ENCODE measurements at regions not wholly inside any gene's neighbourhood (a gene's known extent, or its start where the extent isn't known, plus 50 kb on each side); places are given as distances from the start of the nearest gene placed in this dataset.

DNA sequence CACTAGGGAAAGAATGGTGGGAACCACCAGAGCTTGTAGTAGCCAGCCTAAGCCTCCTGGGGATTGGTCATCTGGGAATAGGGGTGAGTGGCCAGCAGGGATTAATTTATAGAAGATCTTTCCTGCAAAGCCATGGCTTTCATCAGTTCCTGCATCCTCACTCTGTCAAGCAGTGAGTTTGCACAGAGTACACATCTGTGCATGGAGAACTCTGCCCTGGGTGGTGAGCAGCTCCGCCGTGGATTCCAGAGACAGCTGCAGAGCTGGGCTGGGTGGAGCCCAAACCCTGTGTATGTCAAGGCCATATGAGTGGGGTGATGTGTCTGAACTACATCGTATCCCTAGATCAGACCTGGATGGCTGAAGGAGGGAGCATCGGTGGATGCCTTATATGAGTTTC lies 182.2 kb downstream of the GLI2 start:
- DNase-seq (ENCODE audit: low read depth): no peak

DNA sequence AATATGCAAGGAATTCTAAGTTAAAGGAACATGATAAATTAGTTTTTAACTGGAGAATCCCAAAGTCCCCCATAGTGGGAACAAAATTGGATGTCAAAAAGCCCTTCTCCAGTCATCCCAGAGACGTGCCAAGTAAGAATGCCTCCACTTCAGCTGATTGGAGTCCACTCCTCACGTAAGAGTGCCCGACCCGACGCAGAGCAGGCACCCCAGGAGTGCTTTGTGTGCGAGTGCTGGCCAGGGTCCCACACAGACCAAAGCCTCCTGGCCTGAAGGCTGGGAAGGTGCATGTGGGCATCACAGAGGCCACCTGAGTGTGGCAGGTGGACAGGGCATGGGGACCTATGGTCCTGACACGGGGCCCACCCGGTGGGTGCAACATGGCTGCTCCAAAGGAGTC lies 183.5 kb downstream of the GLI2 start:
- no peak for DNase-seq (ENCODE audit: low read depth)

DNA sequence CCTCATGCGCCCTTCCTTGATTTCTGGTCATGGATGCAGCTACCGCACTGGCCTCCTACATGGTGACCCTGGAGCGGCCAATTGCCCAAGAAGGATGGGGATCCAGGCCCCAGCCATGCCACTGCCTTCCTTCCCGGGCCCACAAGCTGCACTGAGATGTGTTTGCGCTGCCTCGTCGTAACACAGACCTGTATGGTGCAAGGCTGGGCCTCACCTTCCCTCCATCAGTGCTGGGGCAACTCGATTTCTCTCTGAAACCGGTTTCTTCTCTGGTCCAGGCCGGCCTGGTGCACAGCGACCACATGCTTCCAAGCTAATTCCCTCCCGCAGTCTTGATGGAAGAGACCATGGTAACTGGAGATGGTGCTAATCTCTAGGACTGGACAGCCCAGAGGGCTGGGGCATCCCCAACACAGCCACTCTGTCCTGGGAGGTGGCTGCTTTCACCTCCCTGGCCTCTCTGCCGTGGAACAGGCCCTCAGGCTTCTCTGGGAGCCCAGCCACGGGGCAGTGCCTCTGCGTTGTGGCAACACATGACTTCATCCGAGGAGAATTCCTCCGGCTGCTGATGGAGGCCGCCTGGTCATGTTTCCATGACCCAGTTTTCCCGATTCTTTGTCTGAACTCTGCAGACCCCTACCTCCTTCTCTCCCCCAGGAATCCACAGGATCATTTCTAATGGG lies 184.2 kb downstream of the GLI2 start:
- DNase-seq (ENCODE audit: low read depth): no peak

DNA sequence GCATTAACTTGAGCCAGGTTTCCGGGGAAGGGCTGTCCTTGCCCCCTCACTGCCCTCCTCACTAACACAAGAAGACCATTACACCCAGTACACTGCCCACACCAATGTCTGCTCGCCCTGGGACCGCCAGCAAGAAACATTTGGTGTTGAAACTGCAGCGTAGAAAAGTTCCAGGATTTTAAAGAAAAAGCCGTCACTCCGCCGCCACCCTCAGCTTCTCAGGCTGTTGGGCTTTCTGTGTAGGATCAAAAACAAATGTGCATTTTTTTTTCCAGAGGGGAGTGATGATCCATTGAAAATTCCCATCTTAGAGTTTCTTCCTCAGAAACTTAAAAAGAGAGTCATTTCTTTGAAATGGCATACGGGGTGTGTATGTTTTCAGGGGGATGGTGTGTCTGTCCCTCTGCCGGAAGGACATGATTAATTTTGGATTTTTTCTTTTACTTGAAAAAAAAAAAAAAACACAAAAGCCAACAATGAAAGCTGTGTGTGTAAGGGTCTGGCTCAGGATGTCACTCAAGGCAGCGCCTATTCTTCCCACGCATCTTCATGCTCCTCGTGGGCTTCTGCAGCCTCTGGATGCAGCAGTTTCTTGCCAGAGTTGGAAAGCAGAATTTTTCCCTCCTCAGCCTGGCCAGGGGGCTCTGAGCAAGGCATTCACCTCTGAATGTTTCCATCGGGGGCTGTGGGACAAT lies 184.9 kb downstream of the GLI2 start:
- DNase-seq (ENCODE audit: low read depth): no peak

DNA sequence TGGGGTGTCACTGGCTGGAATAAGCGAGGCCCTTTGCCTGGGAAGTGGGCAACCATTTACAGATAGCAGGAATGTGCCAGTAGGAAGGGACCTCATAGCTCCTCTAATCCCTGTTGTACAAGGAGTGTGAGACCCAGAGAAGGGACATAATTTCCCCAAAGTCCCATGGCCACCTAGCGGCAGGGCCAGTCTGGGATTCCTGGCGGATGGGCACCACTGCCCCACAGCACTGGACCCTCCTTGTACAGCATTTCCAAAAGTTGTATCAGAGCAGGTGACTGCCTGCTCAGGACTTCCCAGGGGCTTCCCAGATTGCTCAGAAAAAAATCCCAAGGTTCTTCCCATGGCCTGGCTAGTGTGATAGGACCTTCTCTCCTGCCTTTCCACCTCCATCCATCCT lies 185.8 kb downstream of the GLI2 start:
- no peak for DNase-seq (ENCODE audit: low read depth)

DNA sequence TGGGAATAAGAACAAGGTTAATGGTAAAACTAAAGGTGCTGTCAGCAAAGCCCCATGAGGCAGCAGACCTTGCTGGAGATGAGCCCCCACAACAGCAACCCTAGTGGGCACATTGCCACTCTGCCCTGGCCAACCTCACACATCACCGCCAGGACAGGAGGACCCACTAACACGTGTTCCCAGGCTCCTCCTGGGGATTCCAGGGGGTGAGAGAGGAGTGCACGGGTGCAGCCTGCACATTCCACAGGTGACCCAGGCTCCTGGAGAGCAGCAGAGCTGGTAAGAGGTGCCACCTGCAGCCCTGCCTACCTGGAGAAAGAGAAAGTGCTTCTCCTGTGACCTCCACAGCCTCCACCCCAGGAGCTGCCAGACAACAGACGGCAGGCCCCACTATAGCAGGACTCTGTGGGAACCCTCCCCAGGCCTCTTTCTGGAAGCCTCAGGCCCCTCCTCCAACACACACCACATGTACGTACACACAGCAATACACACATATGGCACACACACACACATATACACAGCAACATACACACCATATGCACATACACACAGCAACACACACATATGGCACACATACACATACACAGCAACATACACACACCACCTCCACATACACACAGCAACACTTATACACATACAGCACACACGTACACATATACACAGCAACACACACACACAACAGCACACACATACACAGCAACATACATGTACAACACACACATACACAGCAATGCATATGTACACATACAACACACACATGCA lies 187.1 kb downstream of the GLI2 start:
- DNase-seq (ENCODE audit: low read depth): no peak

DNA sequence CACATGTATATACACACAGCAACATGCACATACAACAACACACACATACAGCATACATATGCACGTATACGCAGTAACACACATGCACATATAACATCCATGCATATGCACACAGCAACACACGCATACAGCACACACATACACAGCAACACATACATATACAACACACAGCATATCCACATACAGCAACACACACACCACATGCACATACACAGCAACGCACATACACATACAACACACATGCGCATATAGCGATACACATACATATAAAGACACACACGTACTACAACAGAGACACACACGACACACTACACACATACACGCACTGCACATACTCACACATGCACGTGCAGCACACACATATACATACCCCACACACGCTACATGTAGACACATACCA lies 187.8 kb downstream of the GLI2 start:
- DNase-seq (ENCODE audit: low read depth): no peak

DNA sequence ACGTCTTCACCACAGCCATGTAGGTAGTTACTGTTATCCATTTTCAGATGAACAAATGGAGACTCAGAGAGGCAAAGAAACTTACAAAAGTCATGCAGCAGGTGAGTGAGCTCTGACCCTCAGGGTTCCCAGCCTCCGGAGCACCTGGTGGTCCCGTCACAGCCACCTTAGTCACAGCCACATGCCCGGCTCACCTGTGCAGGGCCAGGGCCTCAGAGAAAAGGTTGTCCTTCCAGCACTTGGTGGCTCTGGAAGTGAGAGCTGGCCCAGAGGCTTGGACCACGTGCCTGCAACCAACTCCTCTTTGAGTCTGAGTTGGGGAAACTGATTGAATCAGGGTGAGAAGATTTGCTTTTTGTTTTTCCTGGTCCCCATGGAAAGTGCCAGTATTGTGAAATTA lies 189.3 kb downstream of the GLI2 start:
- DNase-seq (ENCODE audit: low read depth): no peak

DNA sequence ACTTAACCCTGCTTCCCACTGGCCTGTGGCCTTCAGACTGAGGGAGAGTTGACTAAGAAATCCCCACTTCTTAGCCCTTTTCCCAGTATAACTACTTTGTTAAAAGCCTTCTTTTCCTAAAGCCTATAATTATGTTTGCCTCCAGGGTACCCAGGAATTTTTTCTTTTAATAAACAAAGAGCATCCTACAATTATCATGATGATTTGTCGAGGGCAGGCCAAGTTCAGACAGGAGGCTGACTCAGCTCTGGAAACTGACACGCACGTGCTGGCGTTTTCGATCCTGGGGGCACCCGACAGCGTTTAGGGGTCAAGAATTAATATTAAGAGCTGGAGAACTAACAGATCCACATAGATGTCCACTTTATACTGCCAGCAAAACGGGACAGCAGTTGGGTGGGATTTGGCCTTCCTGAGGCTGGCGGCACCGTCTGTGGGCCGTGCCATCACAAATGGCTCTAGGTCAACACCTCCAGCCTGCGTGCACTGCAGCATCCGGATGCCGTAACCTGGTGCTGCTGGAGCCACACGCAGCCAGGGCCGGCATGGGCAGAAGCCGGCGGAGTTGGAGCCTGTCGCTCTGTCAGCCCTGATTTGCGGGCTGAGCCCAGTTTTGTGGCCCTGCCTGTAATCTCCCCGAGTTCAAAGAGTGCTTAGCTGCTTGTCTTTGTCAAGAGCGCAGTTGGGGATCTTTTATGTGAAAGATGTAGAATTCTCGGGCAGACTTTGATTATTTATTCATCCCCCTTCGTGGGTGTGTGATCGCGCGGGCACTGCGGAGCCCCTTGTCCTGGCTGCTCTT lies 191.0 kb downstream of the GLI2 start:
- no peak for DNase-seq (ENCODE audit: low read depth)

DNA sequence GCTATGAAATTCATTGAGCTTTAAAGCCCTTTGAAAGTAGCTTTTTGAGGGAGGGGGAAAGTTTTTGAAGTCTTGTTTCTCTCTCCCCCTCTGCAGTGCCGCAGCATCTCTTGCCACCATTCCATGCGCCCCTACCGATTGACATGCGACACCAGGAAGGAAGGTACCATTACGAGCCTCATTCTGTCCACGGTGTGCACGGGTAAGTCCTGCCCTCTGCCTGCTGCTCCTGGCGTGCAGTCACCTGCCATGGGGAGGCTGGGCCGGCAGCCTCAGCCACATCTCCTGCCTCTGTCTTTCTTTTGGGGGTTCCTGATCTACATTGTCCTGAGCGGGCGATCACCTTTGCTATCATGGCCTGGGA lies 191.6 kb downstream of the GLI2 start:
- no peak for DNase-seq (ENCODE audit: low read depth)

DNA sequence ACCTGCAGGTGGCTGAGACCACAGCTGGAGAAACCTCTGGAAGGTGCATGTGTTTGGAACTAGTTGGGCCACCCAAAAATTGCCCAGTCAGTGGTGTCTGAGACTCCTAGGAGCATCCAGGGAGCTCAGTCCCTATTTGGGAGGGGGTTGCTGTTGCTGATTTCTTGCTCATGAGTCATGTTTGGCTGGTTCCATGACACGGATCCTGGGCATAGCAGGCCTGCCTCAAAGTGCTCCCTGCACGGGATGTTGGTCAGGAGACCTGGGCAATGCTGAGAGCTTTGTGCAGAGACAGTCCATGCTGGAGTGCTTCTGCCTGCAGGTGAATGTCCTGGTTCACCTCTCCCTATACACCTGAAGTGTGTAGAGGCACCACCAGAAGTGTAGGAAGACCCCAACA lies 194.2 kb downstream of the GLI2 start:
- no peak for DNase-seq (ENCODE audit: low read depth)

DNA sequence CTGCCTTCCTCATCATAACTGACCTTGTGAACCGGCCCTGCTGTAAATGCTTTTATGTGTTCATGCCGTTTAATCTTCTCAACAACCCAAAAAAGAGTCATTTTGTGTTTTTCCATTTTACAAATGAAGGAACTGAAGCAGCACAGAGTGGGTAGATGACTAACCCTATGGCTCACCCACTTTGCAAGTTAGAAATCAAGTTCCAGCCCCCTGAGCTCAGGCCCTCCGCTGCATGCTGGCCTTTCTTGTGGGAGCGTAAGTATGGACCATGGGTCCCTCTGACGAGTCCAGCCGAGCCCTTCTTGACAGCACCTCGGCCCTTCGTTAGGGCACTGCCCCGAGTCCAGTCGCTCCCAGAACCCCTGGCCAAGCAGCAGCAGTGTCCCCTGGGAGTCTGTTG lies 194.6 kb downstream of the GLI2 start:
- DNase-seq (ENCODE audit: low read depth): no peak

DNA sequence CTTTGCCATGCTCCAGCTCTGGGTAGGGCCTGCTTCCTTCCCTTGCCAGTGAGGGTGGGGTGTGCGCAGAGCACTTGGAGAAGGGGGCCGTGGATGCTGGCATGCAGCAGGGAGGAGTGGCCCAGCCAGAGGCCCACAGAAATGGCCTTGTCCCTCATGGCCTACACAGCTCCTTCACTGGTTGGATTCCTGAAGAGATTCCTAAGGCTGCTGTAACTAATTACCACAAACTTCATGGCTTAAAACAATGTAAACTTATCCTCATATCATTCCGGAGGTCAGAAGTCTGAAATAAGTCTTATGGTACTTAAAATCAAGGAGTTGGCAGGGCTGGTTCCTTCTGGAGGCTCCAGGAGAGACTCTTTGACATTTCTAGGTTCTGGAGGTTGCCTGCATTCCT lies 195.2 kb downstream of the GLI2 start:
- no peak for DNase-seq (ENCODE audit: low read depth)

DNA sequence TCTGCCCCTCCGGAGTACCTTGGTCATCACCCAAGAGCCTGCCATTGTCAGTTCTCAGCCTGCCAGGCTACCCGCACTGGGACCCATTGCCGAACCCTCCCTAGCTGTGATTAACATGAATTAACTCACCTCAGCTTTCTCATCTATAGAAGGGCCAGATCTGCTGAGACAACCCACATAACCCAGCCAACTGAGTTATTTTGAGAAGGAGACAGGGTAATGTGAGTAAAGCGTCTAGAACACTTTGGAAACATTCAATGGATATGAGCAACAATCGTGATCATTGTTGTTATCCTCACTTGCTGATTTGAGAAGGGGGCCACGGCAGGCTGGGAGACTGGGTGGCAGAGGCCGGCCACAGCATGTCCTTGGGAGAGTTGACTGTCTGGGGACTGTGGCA lies 196.8 kb downstream of the GLI2 start:
- DNase-seq (ENCODE audit: low read depth): no peak

DNA sequence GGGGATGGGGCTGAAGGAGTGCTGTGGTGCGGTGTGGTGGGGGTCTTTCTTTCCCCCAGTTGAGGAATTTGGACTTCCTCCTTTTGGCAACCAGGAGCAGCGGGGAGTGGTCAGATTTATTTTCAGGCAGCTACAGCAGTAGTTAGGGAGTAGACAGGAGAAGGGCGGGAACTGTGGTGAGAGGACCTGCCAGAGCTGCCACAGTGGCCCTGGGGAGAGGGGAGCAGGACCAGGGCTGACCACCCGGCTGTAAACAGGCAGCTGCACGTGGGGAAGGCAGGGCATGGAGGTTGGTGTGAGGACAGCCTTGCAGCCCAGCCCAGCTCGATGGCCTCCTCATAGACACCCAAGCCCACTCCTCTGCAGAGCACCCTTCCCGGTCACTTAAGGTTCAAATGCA lies 197.2 kb downstream of the GLI2 start:
- no peak for DNase-seq (ENCODE audit: low read depth)

DNA sequence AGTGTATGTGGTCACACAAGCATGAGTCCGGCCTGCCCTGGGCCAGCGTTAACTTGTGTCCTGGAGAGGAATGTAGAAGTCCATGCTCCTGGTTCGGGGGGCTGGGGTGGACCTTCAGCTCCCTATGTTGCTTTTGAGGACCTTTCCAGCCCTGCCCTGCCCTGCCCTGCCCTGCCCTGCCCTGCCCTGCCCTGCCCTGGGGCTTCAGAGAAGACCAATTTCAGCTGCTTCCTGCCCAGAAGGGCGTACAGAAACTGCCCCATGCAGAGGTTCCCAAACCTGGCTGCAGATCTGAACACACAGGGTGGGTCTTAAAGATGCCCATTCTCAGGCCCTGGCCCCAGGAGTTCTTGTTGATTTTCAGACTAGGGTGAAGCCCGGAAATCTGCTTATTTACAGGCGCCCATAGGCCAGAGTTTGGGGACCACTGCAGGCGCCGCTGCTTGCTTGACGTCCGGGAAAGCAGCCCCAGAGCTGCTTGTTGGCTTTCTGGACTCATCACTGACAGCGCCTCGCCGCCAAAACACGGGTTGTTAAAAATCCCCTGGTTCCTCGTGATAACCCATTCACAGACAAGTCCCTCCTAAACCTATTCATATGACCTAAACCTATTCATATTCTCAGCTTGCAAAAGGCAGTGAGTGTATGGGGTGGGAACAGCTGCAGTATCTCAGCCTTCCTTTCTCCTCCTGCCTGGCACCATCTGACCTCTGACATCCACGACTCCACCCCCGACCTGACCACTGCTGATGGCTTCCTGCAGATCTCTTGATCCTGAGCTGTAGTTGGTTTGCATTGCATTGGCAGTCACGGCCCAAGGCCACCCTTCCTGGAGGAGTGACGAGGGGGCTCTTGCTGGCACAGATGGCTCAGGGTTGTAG lies 198.3 kb downstream of the GLI2 start:
- DNase-seq (ENCODE audit: low read depth): no peak

DNA sequence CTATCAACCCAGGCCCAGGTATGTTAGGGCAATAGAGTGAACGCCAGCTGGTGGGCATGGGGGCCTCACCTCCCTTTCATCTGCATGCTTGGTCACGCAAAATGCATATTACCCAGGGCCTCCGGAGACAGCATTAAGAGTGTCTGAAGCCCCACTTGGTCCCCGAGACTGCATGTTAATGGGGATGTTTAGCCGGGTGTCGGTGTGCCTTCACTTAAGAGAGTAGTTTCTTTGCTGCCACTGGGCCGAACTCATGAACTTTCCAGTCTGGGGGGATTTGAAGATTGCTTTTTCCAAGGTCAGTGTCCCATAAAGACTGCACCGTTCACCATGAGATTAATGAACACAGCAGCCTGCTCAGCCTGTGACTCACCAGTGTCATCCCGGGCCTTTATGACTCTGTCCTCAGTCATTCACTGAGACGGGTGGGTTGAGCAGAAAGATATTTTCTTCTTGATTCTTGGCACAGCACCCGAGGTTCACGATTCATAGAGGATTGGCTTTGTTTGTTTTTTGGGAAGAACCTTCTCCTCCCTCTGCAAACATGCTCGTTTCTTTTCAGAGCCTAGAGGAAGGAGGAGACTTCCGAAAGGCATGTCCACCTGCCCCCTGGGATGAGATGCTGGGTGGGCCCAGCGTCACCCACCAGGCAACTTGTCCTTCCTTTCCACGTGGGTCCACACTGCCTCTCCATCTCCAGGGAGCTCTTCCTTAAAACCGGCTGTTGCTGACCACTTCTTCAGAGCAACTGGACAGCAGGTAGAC lies 199.1 kb downstream of the GLI2 start:
- DNase-seq (ENCODE audit: low read depth): no peak

DNA sequence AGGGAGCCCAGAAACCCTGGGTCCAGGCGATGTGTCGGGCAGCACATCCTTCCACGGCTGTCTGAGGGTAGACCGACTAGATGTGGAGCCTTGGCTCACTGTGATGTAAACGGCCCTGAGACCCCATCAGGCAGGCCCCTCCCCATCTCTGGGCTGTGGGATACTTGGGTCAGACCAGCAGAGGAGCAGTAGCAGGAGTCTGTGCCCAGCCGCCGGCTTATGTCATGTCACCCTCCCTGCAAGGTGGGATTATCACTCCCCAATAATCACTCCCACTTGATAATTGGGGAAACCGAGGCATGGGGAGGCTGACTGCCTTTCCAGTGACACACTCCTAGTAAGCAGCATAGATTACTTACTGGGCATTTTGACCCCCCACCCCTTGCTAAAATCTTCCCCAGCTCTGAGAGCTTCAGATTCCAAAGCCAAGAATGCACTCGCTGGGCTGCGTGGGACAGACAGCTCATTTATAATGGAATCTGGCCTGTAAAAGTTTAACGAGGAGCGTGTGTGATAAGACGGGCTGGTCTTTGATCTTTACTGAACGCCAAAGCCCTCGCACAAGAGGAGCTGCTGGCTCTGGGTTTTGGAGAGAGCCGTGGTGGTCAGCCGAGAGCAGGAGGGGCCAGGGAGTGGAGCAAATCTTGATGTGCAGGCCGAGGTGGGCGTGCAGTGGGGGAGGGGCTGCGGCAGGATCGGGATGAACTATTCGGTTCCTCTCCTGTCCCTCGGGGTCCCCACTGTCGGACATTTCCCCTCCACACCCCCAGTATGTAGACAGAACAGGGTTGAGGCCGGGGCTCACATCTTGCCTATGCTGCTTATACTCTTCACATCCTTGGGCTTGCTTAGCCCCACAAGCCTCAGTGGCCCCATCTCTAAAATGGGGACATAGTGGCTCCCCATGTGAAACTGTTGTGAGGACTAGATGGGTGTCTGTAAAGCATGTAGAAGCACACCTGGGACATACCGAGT lies 200.0 kb downstream of the GLI2 start:
- DNase-seq (ENCODE audit: low read depth): no peak

DNA sequence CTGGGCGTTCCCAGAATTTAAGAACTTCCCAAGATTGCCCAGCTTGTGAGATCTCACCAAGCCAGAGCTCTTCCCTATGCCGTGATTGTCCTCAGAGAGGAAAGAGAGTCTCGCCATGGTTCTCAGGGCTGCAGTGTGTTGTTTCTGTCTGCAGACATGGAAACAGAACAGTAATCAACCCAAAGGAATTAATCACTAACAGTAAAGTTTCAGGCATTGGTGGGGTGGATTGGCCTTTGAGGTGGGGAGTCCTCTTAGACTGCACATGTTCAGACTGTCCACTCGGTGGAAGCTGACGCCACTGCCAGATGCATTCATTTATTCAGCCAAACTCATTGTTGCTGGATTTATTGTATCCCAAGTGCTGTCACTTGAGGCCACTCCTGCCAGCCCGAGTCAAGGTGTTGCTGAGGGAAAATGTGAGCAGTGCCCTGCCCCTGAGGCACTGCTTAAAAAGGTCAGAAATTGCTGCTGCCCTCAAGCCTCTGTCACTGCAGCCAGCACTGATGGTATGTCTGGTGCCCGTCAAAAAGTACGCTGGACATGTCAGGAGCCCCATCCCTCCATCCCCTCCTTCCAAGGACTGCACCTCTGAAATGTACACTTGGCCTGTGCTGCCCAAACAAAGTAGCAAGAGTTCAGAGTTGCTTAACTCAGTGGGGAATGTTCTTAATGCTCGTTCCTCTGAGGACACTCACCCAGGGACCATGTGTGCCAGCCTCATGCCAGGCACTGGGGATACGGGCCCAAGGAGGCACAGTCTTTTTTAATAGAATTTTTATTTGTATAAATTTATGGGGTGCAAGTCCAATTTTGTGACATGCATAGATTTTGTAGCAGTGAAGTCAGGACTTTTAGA lies 201.0 kb downstream of the GLI2 start:
- no peak for DNase-seq (ENCODE audit: low read depth)
